GM21390 (cell line): ENCODE measurements at regions not wholly inside any gene's neighbourhood (a gene's known extent, or its start where the extent isn't known, plus 50 kb on each side); places are given as distances from the start of the nearest gene placed in this dataset.

Experiments
- ATAC-seq: cut with Tn5 transposase; IDR thresholded peaks from one replicate; pipeline ENCODE4 v1.9.1; 2021; ENCODE audit not compliant: unreplicated experiment

GRCh38 chr5:104751969-104752368 lies 1189.4 kb upstream of the NUDT12 start:
- ATAC-seq = no peak

GRCh38 chr5:104739905-104740304 lies 1177.3 kb upstream of the NUDT12 start:
- no peak for ATAC-seq

- ATAC-seq = no peak
Observed at GRCh38 chr5:104739503-104739902, 1176.9 kb upstream of the NUDT12 start.

GRCh38 chr5:104736073-104736472 lies 1173.5 kb upstream of the NUDT12 start:
- ATAC-seq = no peak

- no peak for ATAC-seq
Observed at GRCh38 chr5:104734046-104734445, 1171.5 kb upstream of the NUDT12 start.

GRCh38 chr5:104733063-104733669 lies 1170.6 kb upstream of the NUDT12 start:
- ATAC-seq = no peak

- ATAC-seq = no peak
Observed at GRCh38 chr5:104731331-104731730, 1168.7 kb upstream of the NUDT12 start.

- no peak for ATAC-seq
Observed at GRCh38 chr5:104708027-104708426, 1145.4 kb upstream of the NUDT12 start.

GRCh38 chr5:104706600-104706999 lies 1144.0 kb upstream of the NUDT12 start:
- no peak for ATAC-seq

- ATAC-seq = no peak
Observed at GRCh38 chr5:104702212-104702611, 1139.6 kb upstream of the NUDT12 start.

GRCh38 chr5:104699438-104699837 lies 1136.8 kb upstream of the NUDT12 start:
- no peak for ATAC-seq

GRCh38 chr5:104661256-104661655 lies 1098.7 kb upstream of the NUDT12 start:
- ATAC-seq = no peak

GRCh38 chr5:104659497-104659896 lies 1096.9 kb upstream of the NUDT12 start:
- no peak for ATAC-seq

GRCh38 chr5:104652271-104652861 lies 1089.8 kb upstream of the NUDT12 start:
- no peak for ATAC-seq

GRCh38 chr5:104650313-104651055 lies 1087.9 kb upstream of the NUDT12 start:
- ATAC-seq = no peak

GRCh38 chr5:104646416-104646815 lies 1083.8 kb upstream of the NUDT12 start:
- no peak for ATAC-seq

GRCh38 chr5:104643320-104643719 lies 1080.7 kb upstream of the NUDT12 start:
- no peak for ATAC-seq

GRCh38 chr5:104635227-104635626 lies 1072.6 kb upstream of the NUDT12 start:
- no peak for ATAC-seq

GRCh38 chr5:104628911-104629310 lies 1066.3 kb upstream of the NUDT12 start:
- ATAC-seq = no peak

GRCh38 chr5:104626122-104626521 lies 1063.5 kb upstream of the NUDT12 start:
- no peak for ATAC-seq

GRCh38 chr5:104612005-104612404 lies 1049.4 kb upstream of the NUDT12 start:
- no peak for ATAC-seq

- no peak for ATAC-seq
Observed at GRCh38 chr5:104611135-104611767, 1048.7 kb upstream of the NUDT12 start.
